Mesenchymal stem cell (in vitro differentiated cells and primary cell): ENCODE measurements at regions not wholly inside any gene's neighbourhood (a gene's known extent, or its start where the extent isn't known, plus 50 kb on each side); places are given as distances from the start of the nearest gene placed in this dataset.

Experiments
- DNase-seq: peaks from one replicate; pipeline ENCODE4 v3.0.0-alpha.2; 2013
- H2AFZ ChIP-seq: one replicate; pipeline ENCODE4 v1.6.1; 2013; ENCODE audit warnings: low read depth, mild to moderate bottlenecking, control low read depth, inconsistent platforms, low read length, moderate library complexity
- H2AK5ac ChIP-seq: 2 replicates; pipeline ENCODE4 v1.6.1; 2013; ENCODE audit warnings: low read length, moderate library complexity, mild to moderate bottlenecking, inconsistent platforms; ENCODE audit not compliant: severe bottlenecking
- H2BK120ac ChIP-seq: one replicate; pipeline ENCODE4 v1.6.1; 2013; ENCODE audit warnings: low read depth, mild to moderate bottlenecking, inconsistent platforms, low read length, moderate library complexity
- H2BK12ac ChIP-seq, 2 experiments: one replicate each; pipeline ENCODE4 v1.6.1; 2013; ENCODE audit warnings: inconsistent platforms in 2 of 2, low read length in 2 of 2, mild to moderate bottlenecking in 2 of 2, moderate library complexity in 2 of 2, control low read depth in 1 of 2
- H2BK15ac ChIP-seq: one replicate; pipeline ENCODE4 v1.6.1; 2013; ENCODE audit warnings: mild to moderate bottlenecking, low read depth, inconsistent platforms; ENCODE audit not compliant: poor library complexity, severe bottlenecking
- H2BK5ac ChIP-seq: 2 replicates; pipeline ENCODE4 v1.6.1; 2013; ENCODE audit warnings: low read depth, mild to moderate bottlenecking, low read length, control low read depth, inconsistent platforms; ENCODE audit not compliant: poor library complexity, severe bottlenecking
- H3K14ac ChIP-seq, 2 experiments: one replicate each; pipeline ENCODE4 v1.6.1; 2013; ENCODE audit warnings: inconsistent platforms in 2 of 2, low read length in 2 of 2, control low read depth in 1 of 2, mild to moderate bottlenecking in 1 of 2, moderate library complexity in 1 of 2
- H3K18ac ChIP-seq, 2 experiments: one replicate each; pipeline ENCODE4 v1.6.1; 2013; ENCODE audit warnings: inconsistent platforms in 2 of 2, low read length in 2 of 2, control low read depth in 1 of 2, low read depth in 1 of 2, mild to moderate bottlenecking in 1 of 2
- H3K23ac ChIP-seq, 2 experiments: one replicate each; pipeline ENCODE4 v1.6.1; 2013; ENCODE audit warnings: inconsistent platforms in 2 of 2, low read length in 2 of 2, mild to moderate bottlenecking in 2 of 2, moderate library complexity in 2 of 2, control low read depth in 1 of 2
- H3K27ac ChIP-seq: 2 replicates; pipeline ENCODE4 v1.5.1; 2013; ENCODE audit warnings: mild to moderate bottlenecking, moderate library complexity, low read length, control low read depth, inconsistent platforms; ENCODE audit not compliant: poor library complexity, severe bottlenecking
- H3K27me3 ChIP-seq, 2 experiments: 2 replicates each; pipeline versions ENCODE4 v1.6.1 to v1.7.0; 2013; ENCODE audit warnings: low read length in 2 of 2, mild to moderate bottlenecking in 2 of 2, moderate library complexity in 2 of 2, control low read depth in 1 of 2, inconsistent platforms in 1 of 2; ENCODE audit not compliant: control insufficient read depth in 1 of 2, insufficient read depth in 1 of 2
- H3K36me3 ChIP-seq, 2 experiments: 2 replicates each; pipeline versions ENCODE4 v1.6.1 to v1.7.0; 2013; ENCODE audit warnings: low read length in 2 of 2, control low read depth in 1 of 2, inconsistent platforms in 1 of 2, low read depth in 1 of 2, mild to moderate bottlenecking in 1 of 2; ENCODE audit not compliant: insufficient read depth in 2 of 2, control insufficient read depth in 1 of 2
- H3K4ac ChIP-seq, 2 experiments: one replicate each; pipeline ENCODE4 v1.6.1; 2013; ENCODE audit warnings: inconsistent platforms in 2 of 2, low read length in 2 of 2, mild to moderate bottlenecking in 2 of 2, moderate library complexity in 2 of 2, control low read depth in 1 of 2, low read depth in 1 of 2
- H3K4me1 ChIP-seq: 2 replicates; pipeline ENCODE4 v1.6.1; 2013; ENCODE audit warnings: low read depth, low read length, control low read depth; ENCODE audit not compliant: control insufficient read depth, insufficient read depth
- H3K4me2 ChIP-seq: 2 replicates; pipeline ENCODE4 v1.6.1; 2013; ENCODE audit warnings: low read length, mild to moderate bottlenecking, inconsistent platforms; ENCODE audit not compliant: poor library complexity, severe bottlenecking
- H3K4me3 ChIP-seq, 2 experiments: 2 replicates each; pipeline versions ENCODE4 v1.5.1 to v1.7.0; 2013; ENCODE audit warnings: low read length in 2 of 2, mild to moderate bottlenecking in 2 of 2, control low read depth in 1 of 2, low read depth in 1 of 2; ENCODE audit not compliant: insufficient read depth in 1 of 2
- H3K79me1 ChIP-seq: replicated peaks from 2 replicates; pipeline ENCODE4 v1.6.1; 2013; ENCODE audit warnings: mild to moderate bottlenecking, control low read depth, low read length, inconsistent platforms; ENCODE audit not compliant: poor library complexity, severe bottlenecking
- H3K9ac ChIP-seq: 2 replicates; pipeline ENCODE4 v1.7.0; 2013; ENCODE audit warnings: mild to moderate bottlenecking, low read length, moderate library complexity
- H3K9me3 ChIP-seq: 2 replicates; pipeline ENCODE4 v1.7.0; 2013; ENCODE audit warnings: mild to moderate bottlenecking, low read length; ENCODE audit not compliant: control insufficient read depth
- H4K8ac ChIP-seq: one replicate; pipeline ENCODE4 v1.6.1; 2013; ENCODE audit warnings: inconsistent platforms, mild to moderate bottlenecking, low read length, moderate library complexity
- H4K91ac ChIP-seq: one replicate; pipeline ENCODE4 v1.6.1; 2013; ENCODE audit warnings: mild to moderate bottlenecking, low read length, inconsistent platforms
- WGBS: methylation state at CpG from one replicate; pipeline ENCODE4 v1.1.7; 2013; ENCODE audit warnings: mixed read lengths; 5-methylcytosine and 5-hydroxymethylcytosine counted together

- H2AK5ac ChIP-seq: no peak overlapping the region
- WGBS: 62% methylated on average over 3 of the region's 3 CpGs
- H3K36me3 ChIP-seq: no peaks in the 10 kb centered on the region
- H4K91ac ChIP-seq: no peak overlapping the region
- H3K4ac ChIP-seq: no peak overlapping the region
- no peak overlapping the region for H3K27ac ChIP-seq
- H3K9ac ChIP-seq: no peak overlapping the region
- no peaks in the 10 kb centered on the region for H3K27me3 ChIP-seq
- H2AFZ ChIP-seq: no peak overlapping the region
- no peak overlapping the region for H2BK12ac ChIP-seq
- H3K14ac ChIP-seq: no peak overlapping the region
- DNase-seq: no peak
- H3K4me3 ChIP-seq: no peak overlapping the region
- no peaks in the 10 kb centered on the region for H3K4me1 ChIP-seq
- H3K23ac ChIP-seq: no peak overlapping the region
- peaks cover 5% of the 10 kb centered on the region for H3K9me3 ChIP-seq
- H3K18ac ChIP-seq: no peak overlapping the region
- H2BK120ac ChIP-seq: no peak overlapping the region
- no peak overlapping the region for H2BK5ac ChIP-seq
- H4K8ac ChIP-seq: no peak overlapping the region
- no peak overlapping the region for H3K4me2 ChIP-seq
- no peaks in the 10 kb centered on the region for H3K79me1 ChIP-seq
- H2BK15ac ChIP-seq: no peak overlapping the region
Observed at GRCh38 chr17:55983096-55983495, 170.2 kb upstream of the ANKFN1 start.

- H2BK15ac ChIP-seq: no peak overlapping the region
- H3K18ac ChIP-seq: no peak overlapping the region
- H2BK5ac ChIP-seq: no peak overlapping the region
- H2AK5ac ChIP-seq: no peak overlapping the region
- no peak for DNase-seq
- H4K91ac ChIP-seq: no peak overlapping the region
- H2BK12ac ChIP-seq: no peak overlapping the region
- H2BK120ac ChIP-seq: no peak overlapping the region
- H3K4me1 ChIP-seq: no peaks in the 10 kb centered on the region
- no peak overlapping the region for H2AFZ ChIP-seq
- WGBS: 74% methylated on average over 1 of the region's 4 CpGs
- H3K23ac ChIP-seq: no peak overlapping the region
- no peak overlapping the region for H3K4ac ChIP-seq
- H3K9ac ChIP-seq: no peak overlapping the region
- no peaks in the 10 kb centered on the region for H3K79me1 ChIP-seq
- H4K8ac ChIP-seq: no peak overlapping the region
- H3K14ac ChIP-seq: no peak overlapping the region
- no peak overlapping the region for H3K27ac ChIP-seq
- H3K36me3 ChIP-seq: no peaks in the 10 kb centered on the region
- H3K27me3 ChIP-seq: no peaks in the 10 kb centered on the region
- H3K4me3 ChIP-seq: no peak overlapping the region
- peaks cover 5% of the 10 kb centered on the region for H3K9me3 ChIP-seq
- no peak overlapping the region for H3K4me2 ChIP-seq
Observed at GRCh38 chr17:55986817-55987216, 166.5 kb upstream of the ANKFN1 start.

- Histone ChIP-seq H2AK5ac (no peak overlapping the region), H3K23ac (no peak overlapping the region), H3K4ac (no peak overlapping the region), H2BK12ac (no peak overlapping the region), H3K18ac (no peak overlapping the region), H2BK120ac (no peak overlapping the region), H2AFZ (no peak overlapping the region), H3K4me2 (no peak overlapping the region), H3K14ac (no peak overlapping the region), H3K9ac (no peak overlapping the region), H3K4me1 (no peaks in the 10 kb centered on the region), H3K36me3 (no peaks in the 10 kb centered on the region), H3K9me3 (no peaks in the 10 kb centered on the region), H4K8ac (no peak overlapping the region), H4K91ac (no peak overlapping the region), H3K27me3 (no peaks in the 10 kb centered on the region), H3K4me3 (no peak overlapping the region), H3K79me1 (no peaks in the 10 kb centered on the region), H2BK5ac (no peak overlapping the region), H2BK15ac (no peak overlapping the region), H3K27ac (no peak overlapping the region)
- DNase-seq: no peak
- WGBS: 69% methylated on average over 2 of the region's 3 CpGs
Observed at GRCh38 chr17:55988861-55989260, 164.4 kb upstream of the ANKFN1 start.

GRCh38 chr17:55990332-55991006, 162.8 kb upstream of the ANKFN1 start:
- Histone ChIP-seq H3K4me3 (no peak overlapping the region), H3K4me1 (no peaks in the 10 kb centered on the region), H3K9me3 (no peaks in the 10 kb centered on the region), H3K36me3 (no peaks in the 10 kb centered on the region), H2AFZ (no peak overlapping the region), H4K8ac (no peak overlapping the region), H3K9ac (no peak overlapping the region), H3K14ac (no peak overlapping the region), H3K27ac (no peak overlapping the region), H3K79me1 (no peaks in the 10 kb centered on the region), H3K27me3 (no peaks in the 10 kb centered on the region), H2BK5ac (no peak overlapping the region), H3K23ac (no peak overlapping the region), H3K18ac (no peak overlapping the region), H3K4me2 (no peak overlapping the region), H4K91ac (no peak overlapping the region), H2AK5ac (no peak overlapping the region), H3K4ac (no peak overlapping the region), H2BK120ac (no peak overlapping the region), H2BK15ac (no peak overlapping the region), H2BK12ac (no peak overlapping the region)
- no peak for DNase-seq
- WGBS: 37% methylated on average over 9 of the region's 10 CpGs
